ENCODE measurements at regions not wholly inside any gene's neighbourhood (a gene's known extent, or its start where the extent isn't known, plus 50 kb on each side); places are given as distances from the start of the nearest gene placed in this dataset.

GRCh38 chr6:166810864-166811263, 145.5 kb downstream of the RNASET2 start:
- no peak overlapping the region for H3K4me3 ChIP-seq (replicated peaks; ENCODE audit: low read depth, low read length)
- DNase-seq (ENCODE audit: low read depth) = no peak
- no peak for TF ChIP-seq CTCF (IDR thresholded peaks at IDR 0.05; ENCODE audit: low read length, missing control alignments)

GRCh38 chr6:166809721-166810120, 146.6 kb downstream of the RNASET2 start:
- no peak for TF ChIP-seq CTCF (IDR thresholded peaks at IDR 0.05; ENCODE audit: low read length, missing control alignments)
- no peak for DNase-seq (ENCODE audit: low read depth)

GRCh38 chr6:166806962-166807757, 149.2 kb downstream of the RNASET2 start:
- H3K4me3 ChIP-seq (replicated peaks; ENCODE audit: low read depth, low read length) = no peak overlapping the region
- DNase-seq (ENCODE audit: low read depth) = no peak
- no peak for TF ChIP-seq CTCF (IDR thresholded peaks at IDR 0.05; ENCODE audit: low read length, missing control alignments)

More at GRCh38 chr6:166809721-166810120, 146.6 kb downstream of the RNASET2 start:
- no peak overlapping the region for H3K4me3 ChIP-seq (replicated peaks; ENCODE audit: low read depth, low read length)

- no peak for DNase-seq (ENCODE audit: low read depth)
- no peak for TF ChIP-seq CTCF (IDR thresholded peaks at IDR 0.05; ENCODE audit: low read length, missing control alignments)
- no peak overlapping the region for H3K4me3 ChIP-seq (replicated peaks; ENCODE audit: low read depth, low read length)
Observed at GRCh38 chr6:166806217-166806838, 150.0 kb downstream of the RNASET2 start.

- no peak for TF ChIP-seq CTCF (IDR thresholded peaks at IDR 0.05; ENCODE audit: low read length, missing control alignments)
- no peak overlapping the region for H3K4me3 ChIP-seq (replicated peaks; ENCODE audit: low read depth, low read length)
- no peak for DNase-seq (ENCODE audit: low read depth)
Observed at GRCh38 chr6:166803471-166803870, 152.9 kb downstream of the RNASET2 start.

- no peak for TF ChIP-seq CTCF (IDR thresholded peaks at IDR 0.05; ENCODE audit: low read length, missing control alignments)
- H3K4me3 ChIP-seq (replicated peaks; ENCODE audit: low read depth, low read length) = no peak overlapping the region
- no peak for DNase-seq (ENCODE audit: low read depth)
Observed at GRCh38 chr6:166802401-166802800, 153.9 kb downstream of the RNASET2 start.
